VCaP (cell line): ENCODE measurements at regions not wholly inside any gene's neighbourhood (a gene's known extent, or its start where the extent isn't known, plus 50 kb on each side); places are given as distances from the start of the nearest gene placed in this dataset.
A peak's percentile ranks its signal among the peaks of the same experiment; 100 is the strongest.

Experiments used
- H3K27ac ChIP-seq: fragments of 450-650 bp; 2 replicates; pipeline ENCODE4 v1.5.1; 2017
- TF ChIP-seq, protein P1 (sequence below): fragments of 450-650 bp; conservative IDR thresholded peaks from 2 replicates; pipeline ENCODE4 v1.5.1; 2017; ENCODE audit warnings: mild to moderate bottlenecking, moderate library complexity

DNA sequence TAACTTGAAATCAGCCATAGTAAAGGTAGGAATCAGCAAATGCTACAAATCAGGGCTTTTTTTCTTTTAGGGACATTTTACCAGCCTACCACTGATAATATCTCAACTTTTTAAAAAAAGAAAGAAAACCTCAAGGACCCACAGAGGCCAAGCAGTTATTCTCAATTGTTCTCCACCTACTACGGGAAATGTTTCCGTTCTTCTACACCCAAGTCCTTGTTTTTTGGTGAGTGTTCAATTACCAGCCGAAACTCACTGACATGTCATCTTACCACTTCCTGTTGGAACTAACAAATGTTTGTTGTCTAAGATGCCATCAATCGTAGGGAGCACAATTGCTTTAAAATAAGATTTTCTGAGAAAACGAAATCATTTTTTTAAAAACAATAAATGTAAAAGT is 50.2 kb upstream of the CDK1 start:
- TF ChIP-seq, protein P1, sequence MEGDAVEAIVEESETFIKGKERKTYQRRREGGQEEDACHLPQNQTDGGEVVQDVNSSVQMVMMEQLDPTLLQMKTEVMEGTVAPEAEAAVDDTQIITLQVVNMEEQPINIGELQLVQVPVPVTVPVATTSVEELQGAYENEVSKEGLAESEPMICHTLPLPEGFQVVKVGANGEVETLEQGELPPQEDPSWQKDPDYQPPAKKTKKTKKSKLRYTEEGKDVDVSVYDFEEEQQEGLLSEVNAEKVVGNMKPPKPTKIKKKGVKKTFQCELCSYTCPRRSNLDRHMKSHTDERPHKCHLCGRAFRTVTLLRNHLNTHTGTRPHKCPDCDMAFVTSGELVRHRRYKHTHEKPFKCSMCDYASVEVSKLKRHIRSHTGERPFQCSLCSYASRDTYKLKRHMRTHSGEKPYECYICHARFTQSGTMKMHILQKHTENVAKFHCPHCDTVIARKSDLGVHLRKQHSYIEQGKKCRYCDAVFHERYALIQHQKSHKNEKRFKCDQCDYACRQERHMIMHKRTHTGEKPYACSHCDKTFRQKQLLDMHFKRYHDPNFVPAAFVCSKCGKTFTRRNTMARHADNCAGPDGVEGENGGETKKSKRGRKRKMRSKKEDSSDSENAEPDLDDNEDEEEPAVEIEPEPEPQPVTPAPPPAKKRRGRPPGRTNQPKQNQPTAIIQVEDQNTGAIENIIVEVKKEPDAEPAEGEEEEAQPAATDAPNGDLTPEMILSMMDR, result no peak

DNA sequence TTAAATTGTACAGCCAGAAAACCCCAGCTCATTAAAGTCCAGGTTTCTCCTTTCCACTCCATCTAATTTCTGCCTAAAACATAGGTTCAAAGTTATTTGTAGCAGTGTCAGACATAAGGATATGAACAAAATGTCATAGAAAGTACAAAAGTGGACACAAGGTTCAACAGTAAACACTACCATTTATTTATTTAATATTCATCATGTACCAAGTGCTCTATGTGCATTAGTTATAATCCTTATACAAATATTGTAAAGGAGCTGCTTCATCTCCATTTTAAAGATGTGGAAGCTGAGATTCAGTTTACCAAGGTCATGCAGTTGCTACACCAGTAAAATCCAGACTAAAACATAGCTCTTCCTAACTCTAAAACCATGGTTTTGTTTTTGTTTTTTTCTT is 52.0 kb upstream of the CDK1 start:
- peak overlapping the region; percentile 99 for H3K27ac ChIP-seq
- TF ChIP-seq, protein P1, result no peak

More for the DNA sequence above, 50.2 kb upstream of the CDK1 start:
- peak overlapping the region; percentile 99 for H3K27ac ChIP-seq

DNA sequence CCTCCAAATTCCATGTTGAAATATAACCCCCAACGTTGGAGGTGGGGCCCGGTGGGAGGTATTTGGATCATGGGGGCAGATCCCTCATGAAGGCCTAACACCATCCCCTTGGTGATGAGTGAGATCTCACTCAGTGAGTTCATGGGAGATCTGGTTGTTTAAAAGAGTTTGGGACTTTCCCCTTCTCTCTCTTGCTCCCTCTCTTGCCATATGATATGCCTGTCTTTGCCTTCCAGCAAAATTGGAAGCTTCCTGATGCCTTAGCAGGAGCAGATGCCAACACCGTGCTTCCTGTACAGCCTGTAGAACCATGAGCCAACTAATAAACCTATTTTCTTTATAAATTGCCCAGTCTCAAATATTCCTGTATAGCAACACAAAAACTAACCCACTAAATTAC is 55.7 kb upstream of the CDK1 start:
- peak overlapping the region; percentile 26; the same call in 1 of the 2 replicates for H3K27ac ChIP-seq
- TF ChIP-seq, protein P1, result no peak

DNA sequence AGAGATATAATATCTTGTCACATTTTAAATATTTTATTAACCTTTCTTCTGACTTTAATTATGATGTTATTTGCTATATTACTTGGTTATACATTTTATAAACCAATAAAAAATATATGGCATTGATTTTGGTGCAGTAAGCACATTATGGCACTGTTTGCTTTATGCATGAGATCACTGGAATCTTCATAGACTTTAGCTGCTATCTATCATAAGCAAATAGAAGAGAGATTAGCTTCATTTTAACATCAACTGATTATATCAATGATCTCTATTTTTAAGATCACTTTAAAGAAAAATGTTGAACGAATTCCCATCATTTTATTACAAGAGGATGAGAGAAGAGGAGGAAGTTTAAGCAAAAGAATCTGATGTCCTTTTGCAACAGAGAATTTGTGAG is 58.6 kb upstream of the CDK1 start:
- H3K27ac ChIP-seq, result peak overlapping the region; percentile 26
- TF ChIP-seq, protein P1, result no peak

DNA sequence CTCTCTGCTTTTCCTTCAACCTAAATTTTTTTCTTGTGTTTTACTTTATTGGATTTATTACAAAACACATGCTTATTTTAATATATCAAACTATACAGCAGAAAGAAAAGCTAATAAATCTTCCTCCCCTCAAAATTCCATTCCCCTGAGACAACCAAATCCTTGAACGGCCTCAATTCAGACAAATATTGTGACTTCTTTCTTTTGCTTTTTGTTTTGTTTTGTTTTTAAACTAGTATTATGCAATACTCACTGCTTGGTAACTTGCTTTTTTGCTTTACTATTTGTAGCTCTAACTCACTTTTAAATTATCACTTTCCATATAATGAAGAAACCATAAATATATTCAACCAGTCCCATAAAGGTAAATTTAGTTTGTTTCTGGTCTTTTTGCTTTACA is 59.4 kb upstream of the CDK1 start:
- H3K27ac ChIP-seq, result no peak overlapping the region
- TF ChIP-seq, protein P1, result no peak

DNA sequence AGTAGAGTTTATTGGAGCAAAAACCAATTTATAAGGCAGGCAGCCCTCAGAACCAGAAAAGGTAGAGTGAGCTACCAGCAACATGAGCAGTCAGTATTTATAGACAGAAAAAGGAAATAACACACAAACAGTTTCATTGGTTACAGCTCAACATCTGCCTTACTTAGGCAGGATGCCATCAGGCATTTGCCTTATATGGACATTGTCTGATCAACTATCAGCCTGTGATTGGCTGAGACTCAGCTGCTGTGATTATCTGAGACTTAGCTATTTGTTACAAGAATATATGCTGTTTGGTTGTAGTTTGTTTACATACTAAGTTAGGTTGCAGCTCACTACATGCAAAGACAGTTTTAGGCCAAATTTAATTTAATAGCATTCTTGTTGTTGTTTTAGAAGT is 60.4 kb upstream of the CDK1 start:
- TF ChIP-seq, protein P1, result no peak
- H3K27ac ChIP-seq, result no peak overlapping the region

DNA sequence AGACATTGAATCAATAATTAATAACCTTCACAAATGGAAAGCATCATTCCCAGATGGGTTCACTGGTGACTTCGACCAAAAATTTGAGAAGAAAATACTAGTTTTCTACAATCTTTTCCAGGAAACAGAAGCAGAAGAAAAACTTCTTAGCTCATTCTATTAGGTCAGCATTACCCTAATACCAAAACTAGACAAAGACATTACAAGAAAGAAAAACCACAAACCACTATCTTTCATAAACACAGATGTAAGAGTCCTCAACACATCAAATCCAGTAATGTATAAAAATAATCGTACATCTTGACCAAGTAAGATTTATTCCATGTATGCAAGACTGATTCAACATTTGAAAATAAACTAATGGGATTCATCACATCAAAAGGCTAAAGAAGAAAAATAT is 64.0 kb upstream of the CDK1 start:
- no peak overlapping the region for H3K27ac ChIP-seq
- TF ChIP-seq, protein P1, result no peak

DNA sequence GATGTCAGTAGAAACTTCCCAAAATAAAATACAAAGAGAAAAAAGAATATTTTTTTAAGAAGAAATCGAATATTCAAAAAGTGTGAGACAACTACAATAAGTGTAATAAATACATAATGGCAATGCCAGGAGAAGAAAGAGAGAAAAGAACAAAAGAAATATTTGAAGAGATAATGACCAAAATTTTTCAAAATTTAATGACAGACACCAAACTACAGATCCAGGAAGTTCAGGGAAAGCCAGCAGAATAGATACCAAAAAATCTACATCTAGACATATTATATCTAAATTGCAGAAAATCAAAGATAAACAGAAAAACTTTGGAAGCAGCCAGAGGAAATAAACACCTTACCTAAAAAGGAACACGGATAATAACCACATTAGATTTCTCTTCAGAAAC is 66.8 kb upstream of the CDK1 start:
- H3K27ac ChIP-seq, result no peak overlapping the region
- TF ChIP-seq, protein P1, result no peak
